ENCODE measurements at regions not wholly inside any gene's neighbourhood (a gene's known extent, or its start where the extent isn't known, plus 50 kb on each side); places are given as distances from the start of the nearest gene placed in this dataset.

- no peak for DNase-seq (ENCODE audit: low spot score)
These were observed 176.8 kb upstream of the SETBP1 start for GRCh38 chr18:44503854-44504253.

DNA sequence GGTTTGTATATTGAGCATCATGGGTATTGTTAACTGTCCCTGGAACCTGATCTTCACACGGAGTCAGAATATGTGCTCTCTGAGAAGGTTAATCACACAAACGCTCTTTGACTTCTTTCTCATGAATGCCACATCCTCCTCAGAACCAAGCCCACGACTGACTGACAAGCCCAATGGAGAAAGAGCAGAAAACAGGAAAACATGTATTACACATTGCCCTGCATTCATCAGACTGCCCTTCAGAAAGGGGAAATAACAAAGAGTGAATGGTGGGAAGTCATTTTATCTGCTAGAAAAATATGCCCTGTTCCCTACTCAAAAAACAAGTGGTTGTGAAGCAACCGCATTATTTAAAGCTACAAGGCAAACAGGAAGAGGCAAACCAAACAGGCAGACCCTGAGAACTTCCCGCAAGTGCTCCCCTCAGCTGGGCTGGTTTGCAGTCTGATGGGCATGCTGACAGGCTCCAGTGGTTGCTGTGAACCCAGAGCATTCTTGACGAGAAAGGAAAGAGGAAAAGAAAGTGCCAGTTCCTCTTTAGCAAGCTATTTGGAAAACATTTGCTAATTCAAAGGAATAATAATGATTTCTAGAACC is 172.9 kb upstream of the SETBP1 start:
- no peak for DNase-seq (ENCODE audit: low spot score)

DNA sequence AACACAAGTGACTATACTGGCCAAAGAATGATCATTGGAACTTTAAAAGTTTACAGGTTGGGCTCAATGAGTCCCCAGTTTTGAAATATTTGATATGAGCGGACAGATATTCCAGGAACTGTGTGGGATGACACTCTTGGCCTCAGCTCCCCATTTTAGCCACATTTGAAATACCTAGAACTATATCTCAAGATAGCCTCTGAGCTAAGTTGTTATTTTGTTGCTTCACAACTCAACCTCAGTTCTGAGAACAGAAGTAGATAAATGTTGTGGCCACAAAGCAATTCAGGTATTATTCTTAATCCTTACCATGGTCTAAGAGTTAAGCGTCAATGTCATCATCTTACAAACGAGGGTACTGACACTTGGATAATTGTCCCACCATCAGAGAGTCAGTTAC is 172.2 kb upstream of the SETBP1 start:
- no peak for DNase-seq (ENCODE audit: low spot score)

DNA sequence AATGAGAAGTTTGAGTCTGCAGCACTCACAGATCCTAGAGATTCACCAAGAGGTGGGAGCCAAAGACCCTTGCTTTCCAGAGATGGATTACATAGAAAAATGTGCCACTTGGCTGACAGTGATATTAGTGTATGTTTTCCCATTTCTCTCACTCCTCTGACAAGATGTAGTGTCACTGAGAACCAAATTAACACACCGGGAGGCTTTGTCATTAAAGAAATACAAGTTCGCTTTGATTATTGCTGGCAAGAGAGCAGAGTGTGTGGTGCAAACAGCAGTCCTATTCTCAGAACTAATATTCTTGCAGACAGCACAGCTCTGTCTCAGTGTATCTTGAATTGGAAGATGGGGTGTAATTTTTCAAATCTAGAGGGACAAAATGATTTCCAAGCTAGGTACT is 171.6 kb upstream of the SETBP1 start:
- DNase-seq (ENCODE audit: low spot score), result no peak

DNA sequence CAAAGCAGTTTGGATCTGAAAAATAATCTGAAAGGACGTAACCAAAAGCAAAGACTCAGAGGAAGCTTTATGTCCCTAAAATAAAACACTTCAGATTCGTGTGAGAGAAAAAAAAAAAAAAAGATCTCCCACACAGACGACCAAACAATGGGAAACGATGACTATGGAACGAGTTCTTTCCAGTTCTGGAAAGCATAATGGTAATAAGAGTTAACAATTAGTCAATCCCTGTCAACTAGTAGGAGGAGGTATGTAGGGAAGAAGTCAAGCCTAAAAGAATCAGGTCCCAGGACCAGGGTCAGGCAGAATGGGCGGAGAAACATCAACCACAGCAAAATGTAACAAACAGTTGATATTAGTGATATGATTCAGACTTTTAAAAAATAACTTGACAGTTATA is 170.3 kb upstream of the SETBP1 start:
- DNase-seq (ENCODE audit: low spot score), result no peak

GRCh38 chr18:44513233-44513632 is 167.5 kb upstream of the SETBP1 start:
- DNase-seq (ENCODE audit: low spot score), result no peak

DNA sequence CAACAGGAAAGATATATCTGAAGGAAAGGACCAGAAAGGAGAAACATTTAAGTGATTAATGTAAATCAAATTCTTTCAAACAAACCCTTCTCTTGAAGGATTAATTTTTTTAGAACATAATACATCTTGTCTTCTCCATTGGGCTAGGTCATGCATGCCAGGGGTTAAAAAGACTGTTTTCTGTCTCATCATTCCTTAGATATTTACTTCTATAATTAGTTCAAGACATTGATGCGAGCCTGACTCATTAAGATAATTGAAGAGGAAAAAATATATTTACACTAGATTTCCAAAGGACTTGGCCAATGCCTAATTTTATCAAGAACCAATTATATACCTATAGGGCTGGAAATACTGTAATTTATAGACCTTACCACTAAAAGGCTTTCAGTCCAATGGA is 166.6 kb upstream of the SETBP1 start:
- no peak for DNase-seq (ENCODE audit: low spot score)

- DNase-seq (ENCODE audit: low spot score), result no peak
These were observed 165.9 kb upstream of the SETBP1 start for GRCh38 chr18:44514766-44515165.

GRCh38 chr18:44516450-44516849 is 164.2 kb upstream of the SETBP1 start:
- DNase-seq (ENCODE audit: low spot score), result no peak

GRCh38 chr18:44517136-44517535 is 163.6 kb upstream of the SETBP1 start:
- DNase-seq (ENCODE audit: low spot score), result no peak

DNA sequence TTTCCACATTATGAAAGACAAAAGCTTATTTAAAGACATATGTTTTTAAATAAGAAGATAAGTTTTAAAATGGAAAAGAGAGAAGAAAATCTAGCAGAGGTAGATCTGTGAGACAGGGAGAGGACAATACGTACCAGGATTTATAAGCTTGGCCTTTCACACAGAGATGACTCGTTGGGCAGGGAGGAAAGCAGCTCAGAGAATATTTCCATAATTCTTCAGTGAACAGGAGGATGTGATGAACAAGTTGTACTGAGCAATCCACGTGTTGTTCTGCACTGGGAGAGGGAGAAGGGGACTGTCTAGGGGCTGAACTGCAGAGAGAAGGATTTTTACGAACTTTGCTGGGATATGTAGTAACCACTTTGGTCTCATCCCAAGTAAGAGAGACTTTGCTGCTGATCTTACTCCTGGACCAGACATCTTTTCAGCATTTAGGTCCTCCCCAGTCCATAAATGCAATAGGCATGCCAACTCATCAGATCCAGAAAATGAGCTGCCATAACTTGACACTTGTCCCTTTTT is 162.5 kb upstream of the SETBP1 start:
- DNase-seq (ENCODE audit: low spot score), result no peak

DNA sequence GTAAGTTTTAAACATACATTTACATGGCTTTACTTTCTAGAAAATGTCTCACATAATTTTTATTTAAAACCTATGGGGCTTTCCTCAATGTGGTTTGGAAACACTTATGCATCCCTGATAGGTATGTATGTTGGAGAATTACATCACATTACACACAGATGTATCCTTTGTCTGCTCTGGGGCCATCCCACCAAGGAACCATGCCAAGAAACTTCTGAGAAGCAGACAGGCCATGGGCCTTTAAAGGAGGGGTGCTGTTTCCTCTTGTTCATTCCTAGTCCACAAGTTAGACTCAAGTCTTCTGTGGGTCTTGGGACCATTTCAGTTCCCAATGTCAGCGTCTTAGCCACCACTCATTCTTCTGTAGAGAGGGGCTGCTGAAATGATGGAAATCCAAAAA is 162.0 kb upstream of the SETBP1 start:
- no peak for DNase-seq (ENCODE audit: low spot score)

- no peak for DNase-seq (ENCODE audit: low spot score)
These were observed 159.6 kb upstream of the SETBP1 start for GRCh38 chr18:44520981-44521667.

GRCh38 chr18:44521668-44522022 is 159.0 kb upstream of the SETBP1 start:
- DNase-seq (ENCODE audit: low spot score), result no peak

- DNase-seq (ENCODE audit: low spot score), result no peak
These were observed 153.8 kb upstream of the SETBP1 start for GRCh38 chr18:44526705-44527415.

DNA sequence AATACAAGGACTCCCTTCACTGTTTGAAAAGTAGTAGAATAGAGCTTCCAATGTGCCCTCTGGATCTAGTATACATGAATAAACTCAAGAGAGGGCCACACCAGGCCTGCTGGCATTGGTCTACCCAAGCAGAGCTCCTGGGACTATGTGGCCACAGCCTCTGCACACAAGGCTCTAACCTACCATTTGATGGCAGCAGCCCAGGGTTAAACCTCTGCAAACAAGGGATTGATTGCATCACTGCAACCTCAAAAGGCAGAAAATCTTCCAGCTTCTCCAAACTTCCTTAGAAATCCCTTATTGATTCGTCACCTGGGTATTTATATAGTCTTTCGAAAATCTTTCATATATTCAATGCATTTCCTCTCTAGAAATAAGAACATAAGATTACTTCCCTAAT is 147.6 kb upstream of the SETBP1 start:
- DNase-seq (ENCODE audit: low spot score), result no peak

GRCh38 chr18:44536046-44536445 is 144.6 kb upstream of the SETBP1 start:
- DNase-seq (ENCODE audit: low spot score), result peak; percentile 22

DNA sequence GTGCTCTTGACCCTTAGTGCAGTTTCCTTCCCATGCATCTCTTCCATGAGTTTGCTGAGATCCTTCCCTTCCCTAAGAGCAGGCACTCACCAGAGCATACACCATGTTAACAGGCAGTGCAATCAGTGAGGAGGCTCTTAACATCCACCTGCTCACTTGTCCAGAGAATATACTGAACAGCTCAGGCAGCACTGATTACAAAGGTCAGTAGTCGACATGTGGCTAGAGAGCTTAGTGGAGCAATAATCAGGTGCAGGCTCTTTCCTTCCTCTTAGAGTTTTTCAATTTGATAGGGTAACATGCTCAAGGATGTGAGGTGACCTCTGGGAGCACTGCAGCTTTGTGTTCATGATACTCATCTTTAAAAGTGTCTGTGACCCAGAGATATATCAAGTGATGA is 144.1 kb upstream of the SETBP1 start:
- no peak for DNase-seq (ENCODE audit: low spot score)

GRCh38 chr18:44537526-44537925 is 143.2 kb upstream of the SETBP1 start:
- peak; percentile 54 for DNase-seq (ENCODE audit: low spot score)

DNA sequence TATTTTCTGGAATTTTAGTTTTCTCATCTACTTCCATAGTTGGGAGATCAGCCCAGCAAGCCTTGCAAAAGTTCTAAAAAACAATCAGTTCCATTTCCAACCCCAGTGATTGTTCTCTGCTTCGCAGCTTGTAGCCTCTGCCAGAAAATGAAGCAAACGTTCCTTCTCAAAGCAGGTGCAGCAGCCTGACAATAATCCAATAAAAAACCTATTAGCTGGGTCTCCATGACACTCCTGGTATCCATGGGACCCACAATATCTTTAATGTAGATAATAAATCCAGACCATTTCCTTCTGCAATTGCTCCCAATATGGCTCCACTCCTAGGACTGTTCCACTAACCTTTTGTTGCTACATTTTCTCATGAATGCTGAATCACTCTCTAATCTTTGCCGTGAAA is 140.8 kb upstream of the SETBP1 start:
- no peak for DNase-seq (ENCODE audit: low spot score)

- DNase-seq (ENCODE audit: low spot score), result no peak
These were observed 139.5 kb upstream of the SETBP1 start for GRCh38 chr18:44541159-44541558.

- no peak for DNase-seq (ENCODE audit: low spot score)
These were observed 138.9 kb upstream of the SETBP1 start for GRCh38 chr18:44541781-44542180.

DNA sequence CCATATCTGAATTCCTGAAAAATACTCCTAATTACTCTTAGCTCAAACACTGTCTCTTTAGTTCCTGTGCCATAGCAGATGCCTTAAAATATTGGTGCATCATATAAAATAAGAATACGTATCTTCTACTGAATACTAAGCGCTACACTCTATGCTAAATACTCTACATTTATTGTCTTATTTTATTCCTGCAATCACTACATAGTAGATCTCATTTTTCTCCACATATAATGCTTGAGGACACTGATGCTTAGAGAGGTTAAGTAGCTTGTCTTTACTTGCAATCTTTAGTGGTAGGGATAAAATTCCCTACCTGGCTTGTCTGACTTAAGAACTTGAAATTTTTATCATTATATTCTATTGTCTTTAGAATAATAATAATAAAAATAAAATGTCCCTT is 137.3 kb upstream of the SETBP1 start:
- DNase-seq (ENCODE audit: low spot score), result no peak

Measured in AG08396 (cell line).